ENCODE measurements at regions not wholly inside any gene's neighbourhood (a gene's known extent, or its start where the extent isn't known, plus 50 kb on each side); places are given as distances from the start of the nearest gene placed in this dataset.

DNA sequence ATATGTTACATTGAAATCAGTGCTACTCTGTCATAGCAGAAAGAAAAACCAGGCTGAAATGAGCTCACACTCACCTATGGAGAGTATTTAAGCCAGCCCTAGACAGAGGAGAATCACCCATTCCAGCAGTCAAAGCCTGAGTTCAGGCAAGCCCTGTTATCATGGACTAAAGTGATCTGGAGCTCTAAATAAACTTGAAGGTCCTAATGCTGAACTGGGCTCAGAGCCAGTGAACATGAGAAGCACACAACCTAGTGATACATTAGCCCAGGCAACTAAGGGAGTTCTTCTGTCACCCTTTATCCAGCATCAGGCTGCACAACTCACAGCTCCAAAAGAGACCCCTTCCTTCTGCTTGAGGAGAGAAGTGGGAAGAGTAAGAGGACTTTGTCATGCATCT, 425.0 kb downstream of the COL12A1 start:
- BruUV-seq (replicated peaks), result no TSS peak
- Histone ChIP-seq H3K27me3 (ENCODE audit: control insufficient read depth in 2 of 2, insufficient read depth in 2 of 2, low read length in 2 of 2) (no peaks in the 10 kb centered on the region), H4K20me1 (replicated peaks; ENCODE audit: control insufficient read depth, insufficient read depth, low read length) (no peaks in the 10 kb centered on the region), H3K79me2 (ENCODE audit: control insufficient read depth, insufficient read depth, low read length) (no peaks in the 10 kb centered on the region), H3K4me1 (replicated peaks in 1 of 2; ENCODE audit: control insufficient read depth in 2 of 2, insufficient read depth in 2 of 2, low read length in 2 of 2) (no peaks in the 10 kb centered on the region), H3K27ac (ENCODE audit: extremely low read depth, low read depth, low read length) (no peak overlapping the region), H3K9me1 (ENCODE audit: control insufficient read depth, insufficient read depth, low read length) (no peaks in the 10 kb centered on the region), H3K4me3 (no peak overlapping the region), H3K9ac (ENCODE audit: insufficient read depth in 1 of 2, low read depth in 2 of 2, low read length in 2 of 2) (no peak overlapping the region), H3K36me3 (ENCODE audit: control insufficient read depth, insufficient read depth, low read length) (no peaks in the 10 kb centered on the region), H3K4me2 (ENCODE audit: insufficient read depth, low read length) (no peak overlapping the region), H3K9me3 (replicated peaks; ENCODE audit: control insufficient read depth, insufficient read depth, low read depth, low read length) (no peaks in the 10 kb centered on the region), H2AFZ (ENCODE audit: low read depth, low read length) (no peak overlapping the region)
- intact Hi-C loops (cut with micrococcal nuclease), result no loop called here
- in situ Hi-C loops (cut with MboI), result no loop called here
- FAIRE-seq (no peak), ATAC-seq (no peak), DNase-seq (ENCODE audit: extremely low read depth in 1 of 4, low spot score in 3 of 4) (no peak)
- TF ChIP-seq, protein P1, sequence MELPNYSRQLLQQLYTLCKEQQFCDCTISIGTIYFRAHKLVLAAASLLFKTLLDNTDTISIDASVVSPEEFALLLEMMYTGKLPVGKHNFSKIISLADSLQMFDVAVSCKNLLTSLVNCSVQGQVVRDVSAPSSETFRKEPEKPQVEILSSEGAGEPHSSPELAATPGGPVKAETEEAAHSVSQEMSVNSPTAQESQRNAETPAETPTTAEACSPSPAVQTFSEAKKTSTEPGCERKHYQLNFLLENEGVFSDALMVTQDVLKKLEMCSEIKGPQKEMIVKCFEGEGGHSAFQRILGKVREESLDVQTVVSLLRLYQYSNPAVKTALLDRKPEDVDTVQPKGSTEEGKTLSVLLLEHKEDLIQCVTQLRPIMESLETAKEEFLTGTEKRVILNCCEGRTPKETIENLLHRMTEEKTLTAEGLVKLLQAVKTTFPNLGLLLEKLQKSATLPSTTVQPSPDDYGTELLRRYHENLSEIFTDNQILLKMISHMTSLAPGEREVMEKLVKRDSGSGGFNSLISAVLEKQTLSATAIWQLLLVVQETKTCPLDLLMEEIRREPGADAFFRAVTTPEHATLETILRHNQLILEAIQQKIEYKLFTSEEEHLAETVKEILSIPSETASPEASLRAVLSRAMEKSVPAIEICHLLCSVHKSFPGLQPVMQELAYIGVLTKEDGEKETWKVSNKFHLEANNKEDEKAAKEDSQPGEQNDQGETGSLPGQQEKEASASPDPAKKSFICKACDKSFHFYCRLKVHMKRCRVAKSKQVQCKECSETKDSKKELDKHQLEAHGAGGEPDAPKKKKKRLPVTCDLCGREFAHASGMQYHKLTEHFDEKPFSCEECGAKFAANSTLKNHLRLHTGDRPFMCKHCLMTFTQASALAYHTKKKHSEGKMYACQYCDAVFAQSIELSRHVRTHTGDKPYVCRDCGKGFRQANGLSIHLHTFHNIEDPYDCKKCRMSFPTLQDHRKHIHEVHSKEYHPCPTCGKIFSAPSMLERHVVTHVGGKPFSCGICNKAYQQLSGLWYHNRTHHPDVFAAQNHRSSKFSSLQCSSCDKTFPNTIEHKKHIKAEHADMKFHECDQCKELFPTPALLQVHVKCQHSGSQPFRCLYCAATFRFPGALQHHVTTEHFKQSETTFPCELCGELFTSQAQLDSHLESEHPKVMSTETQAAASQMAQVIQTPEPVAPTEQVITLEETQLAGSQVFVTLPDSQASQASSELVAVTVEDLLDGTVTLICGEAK (IDR thresholded peaks at IDR 0.05), result no peak
- TF ChIP-seq, protein P1 (CRISPR knock-in tag; IDR thresholded peaks at IDR 0.05), result no peak
- TF ChIP-seq ZBTB17 (CRISPR knock-in tag; IDR thresholded peaks at IDR 0.05) (no peak), EP400 (IDR thresholded peaks at IDR 0.05) (no peak), PHF8 (IDR thresholded peaks at IDR 0.05; ENCODE audit: borderline replicate concordance, low read length) (no peak), ZNF76 (CRISPR knock-in tag; IDR thresholded peaks at IDR 0.05; ENCODE audit: borderline replicate concordance) (no peak), GABPA (tag; conservative IDR thresholded peaks at IDR 0.05; ENCODE audit: low read depth) (no peak)
- ChIA-PET CTCF (ENCODE audit: low intra/inter-chr PET ratio) (no interaction called here), POLR2A (no interaction called here)

All from K562 (cell line).